ENCODE measurements at regions not wholly inside any gene's neighbourhood (a gene's known extent, or its start where the extent isn't known, plus 50 kb on each side); places are given as distances from the start of the nearest gene placed in this dataset.

DNA sequence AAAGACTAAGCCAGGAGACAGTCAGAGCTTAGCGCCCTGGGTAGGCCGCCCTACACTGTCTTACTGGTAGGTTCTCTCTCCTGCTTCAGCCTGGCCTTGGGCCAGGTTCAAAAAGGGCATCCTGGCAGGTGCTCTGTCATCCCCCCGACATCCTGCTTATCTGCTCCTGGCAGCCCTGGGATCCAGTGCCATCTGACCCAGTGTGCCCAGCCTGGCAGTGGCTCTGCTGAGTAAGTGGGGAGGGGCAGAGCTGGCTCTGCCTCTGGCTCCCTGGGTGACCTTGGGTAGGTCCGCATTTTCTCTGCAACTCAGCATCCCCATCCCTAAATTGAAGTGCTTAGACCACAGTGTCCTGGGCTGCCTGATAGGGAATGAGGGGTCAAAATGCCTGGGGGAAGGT lies 549.9 kb downstream of the PTPRU start:
- no peaks in the 10 kb centered on the region for H3K9me3 Mint-ChIP-seq (ENCODE audit: low read depth)
- no peak overlapping the region for H3K27ac Mint-ChIP-seq
- H3K36me3 Mint-ChIP-seq (ENCODE audit: insufficient read depth) = no peaks in the 10 kb centered on the region
- H3K27me3 Mint-ChIP-seq = peaks cover 14% of the 10 kb centered on the region
- no peak overlapping the region for H3K4me3 Mint-ChIP-seq (ENCODE audit: low read depth)
- no peaks in the 10 kb centered on the region for H3K4me1 Mint-ChIP-seq (ENCODE audit: low read depth)
- TF ChIP-seq, protein P1, sequence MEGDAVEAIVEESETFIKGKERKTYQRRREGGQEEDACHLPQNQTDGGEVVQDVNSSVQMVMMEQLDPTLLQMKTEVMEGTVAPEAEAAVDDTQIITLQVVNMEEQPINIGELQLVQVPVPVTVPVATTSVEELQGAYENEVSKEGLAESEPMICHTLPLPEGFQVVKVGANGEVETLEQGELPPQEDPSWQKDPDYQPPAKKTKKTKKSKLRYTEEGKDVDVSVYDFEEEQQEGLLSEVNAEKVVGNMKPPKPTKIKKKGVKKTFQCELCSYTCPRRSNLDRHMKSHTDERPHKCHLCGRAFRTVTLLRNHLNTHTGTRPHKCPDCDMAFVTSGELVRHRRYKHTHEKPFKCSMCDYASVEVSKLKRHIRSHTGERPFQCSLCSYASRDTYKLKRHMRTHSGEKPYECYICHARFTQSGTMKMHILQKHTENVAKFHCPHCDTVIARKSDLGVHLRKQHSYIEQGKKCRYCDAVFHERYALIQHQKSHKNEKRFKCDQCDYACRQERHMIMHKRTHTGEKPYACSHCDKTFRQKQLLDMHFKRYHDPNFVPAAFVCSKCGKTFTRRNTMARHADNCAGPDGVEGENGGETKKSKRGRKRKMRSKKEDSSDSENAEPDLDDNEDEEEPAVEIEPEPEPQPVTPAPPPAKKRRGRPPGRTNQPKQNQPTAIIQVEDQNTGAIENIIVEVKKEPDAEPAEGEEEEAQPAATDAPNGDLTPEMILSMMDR (IDR thresholded peaks at IDR 0.05; ENCODE audit: unreplicated experiment) = no peak
- DNase-seq (ENCODE audit: low spot score, unreplicated experiment) = no peak

DNA sequence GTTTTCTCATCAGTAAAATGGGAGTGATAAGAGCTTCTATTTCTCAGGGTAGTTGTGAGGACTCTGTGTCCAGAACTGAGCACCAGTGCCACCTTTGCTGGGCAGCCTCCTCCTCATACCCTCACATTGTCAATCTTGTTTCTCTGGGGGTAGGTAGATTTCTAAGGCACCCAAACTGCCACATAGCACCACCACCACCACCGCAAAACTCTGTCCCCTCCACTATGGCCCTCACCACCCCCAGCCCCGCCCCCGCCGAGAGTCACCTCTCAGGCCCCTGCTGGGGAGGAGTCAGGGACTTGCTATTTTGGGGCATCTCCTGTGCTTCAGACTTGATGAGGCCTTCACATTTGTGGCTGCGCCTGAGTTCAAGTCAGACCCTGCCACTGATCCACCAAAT lies 549.2 kb downstream of the PTPRU start:
- no peak overlapping the region for H3K4me3 Mint-ChIP-seq (ENCODE audit: low read depth)
- TF ChIP-seq, protein P1 (IDR thresholded peaks at IDR 0.05; ENCODE audit: unreplicated experiment) = no peak

DNA sequence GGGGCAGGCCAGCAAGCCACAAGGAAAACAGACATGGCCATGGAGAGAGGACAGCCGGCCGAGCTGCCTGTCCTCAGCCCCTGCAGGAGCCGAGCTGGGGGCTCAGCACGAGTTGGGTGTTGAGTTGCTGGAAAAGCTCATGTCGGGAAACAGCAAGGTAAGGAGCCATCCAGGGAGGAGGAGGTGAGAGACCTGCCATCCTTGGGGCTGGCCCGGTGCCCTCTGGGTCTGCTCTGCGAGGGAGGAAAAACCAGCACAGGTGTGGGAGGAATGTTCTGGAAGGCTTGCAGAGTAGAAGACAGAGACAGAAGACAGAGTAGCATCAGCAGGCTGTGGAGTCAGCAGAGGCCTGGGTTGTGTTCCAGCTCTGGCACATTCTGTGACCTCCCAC lies 548.8 kb downstream of the PTPRU start:
- no peak for DNase-seq (ENCODE audit: low spot score, unreplicated experiment)
- Mint-ChIP-seq H3K4me3 (ENCODE audit: low read depth) (no peak overlapping the region), H3K4me1 (ENCODE audit: low read depth) (no peaks in the 10 kb centered on the region), H3K27ac (no peak overlapping the region), H3K36me3 (ENCODE audit: insufficient read depth) (no peaks in the 10 kb centered on the region), H3K9me3 (ENCODE audit: low read depth) (no peaks in the 10 kb centered on the region), H3K27me3 (peaks cover 19% of the 10 kb centered on the region)
- TF ChIP-seq, protein P1 (IDR thresholded peaks at IDR 0.05; ENCODE audit: unreplicated experiment) = no peak

More for the DNA sequence above, 549.2 kb downstream of the PTPRU start:
- Mint-ChIP-seq H3K27me3 (peaks cover 21% of the 10 kb centered on the region), H3K4me1 (ENCODE audit: low read depth) (no peaks in the 10 kb centered on the region), H3K36me3 (ENCODE audit: insufficient read depth) (no peaks in the 10 kb centered on the region), H3K27ac (no peak overlapping the region), H3K9me3 (ENCODE audit: low read depth) (no peaks in the 10 kb centered on the region)
- DNase-seq (ENCODE audit: low spot score, unreplicated experiment) = no peak

DNA sequence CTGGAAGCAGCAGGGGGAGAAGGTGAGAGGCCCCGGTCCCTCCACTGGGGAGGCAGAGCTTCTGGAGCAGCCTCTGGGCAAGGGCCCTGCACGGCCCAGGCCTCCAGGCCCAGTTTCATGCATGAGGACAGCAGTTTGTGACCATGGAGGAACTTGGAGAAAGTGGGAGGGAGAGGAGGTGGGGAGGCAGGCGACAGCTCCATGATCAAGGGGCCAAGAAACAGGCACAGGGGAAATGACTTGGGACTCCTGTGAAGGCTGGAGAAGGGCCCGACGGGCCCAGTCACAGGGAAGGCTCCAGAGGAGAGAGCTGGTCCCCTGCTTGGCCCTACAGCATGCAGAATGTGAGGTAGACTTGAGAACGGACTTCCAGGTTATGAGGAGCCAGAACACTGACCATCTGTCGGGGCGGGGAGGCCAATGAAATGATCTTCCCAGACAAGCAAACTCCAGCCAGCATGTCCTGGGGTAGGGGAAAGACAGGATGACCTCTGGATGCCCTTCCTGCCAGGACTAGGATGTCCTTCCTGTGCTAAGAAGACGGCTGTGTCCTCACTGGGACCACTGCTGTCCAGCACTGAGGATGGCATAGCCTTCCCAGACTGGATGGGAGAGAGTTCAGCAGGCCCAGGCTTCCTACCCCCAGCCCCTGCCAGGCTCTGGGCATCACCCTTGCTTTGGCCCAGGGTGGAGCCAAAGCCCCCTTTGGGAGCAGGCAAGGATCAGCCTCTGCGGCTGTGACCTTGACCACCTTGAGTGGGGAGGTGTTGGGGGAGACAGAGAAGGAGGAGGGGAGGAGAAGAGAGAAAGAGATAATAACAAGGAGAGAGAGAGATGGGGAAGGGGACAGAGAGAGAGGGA lies 548.2 kb downstream of the PTPRU start:
- H3K36me3 Mint-ChIP-seq (ENCODE audit: insufficient read depth) = no peaks in the 10 kb centered on the region
- DNase-seq (ENCODE audit: low spot score, unreplicated experiment) = no peak
- no peaks in the 10 kb centered on the region for H3K4me1 Mint-ChIP-seq (ENCODE audit: low read depth)
- no peaks in the 10 kb centered on the region for H3K9me3 Mint-ChIP-seq (ENCODE audit: low read depth)
- TF ChIP-seq, protein P1 (IDR thresholded peaks at IDR 0.05; ENCODE audit: unreplicated experiment) = no peak
- no peak overlapping the region for H3K27ac Mint-ChIP-seq
- no peak overlapping the region for H3K4me3 Mint-ChIP-seq (ENCODE audit: low read depth)
- peaks cover 16% of the 10 kb centered on the region for H3K27me3 Mint-ChIP-seq

DNA sequence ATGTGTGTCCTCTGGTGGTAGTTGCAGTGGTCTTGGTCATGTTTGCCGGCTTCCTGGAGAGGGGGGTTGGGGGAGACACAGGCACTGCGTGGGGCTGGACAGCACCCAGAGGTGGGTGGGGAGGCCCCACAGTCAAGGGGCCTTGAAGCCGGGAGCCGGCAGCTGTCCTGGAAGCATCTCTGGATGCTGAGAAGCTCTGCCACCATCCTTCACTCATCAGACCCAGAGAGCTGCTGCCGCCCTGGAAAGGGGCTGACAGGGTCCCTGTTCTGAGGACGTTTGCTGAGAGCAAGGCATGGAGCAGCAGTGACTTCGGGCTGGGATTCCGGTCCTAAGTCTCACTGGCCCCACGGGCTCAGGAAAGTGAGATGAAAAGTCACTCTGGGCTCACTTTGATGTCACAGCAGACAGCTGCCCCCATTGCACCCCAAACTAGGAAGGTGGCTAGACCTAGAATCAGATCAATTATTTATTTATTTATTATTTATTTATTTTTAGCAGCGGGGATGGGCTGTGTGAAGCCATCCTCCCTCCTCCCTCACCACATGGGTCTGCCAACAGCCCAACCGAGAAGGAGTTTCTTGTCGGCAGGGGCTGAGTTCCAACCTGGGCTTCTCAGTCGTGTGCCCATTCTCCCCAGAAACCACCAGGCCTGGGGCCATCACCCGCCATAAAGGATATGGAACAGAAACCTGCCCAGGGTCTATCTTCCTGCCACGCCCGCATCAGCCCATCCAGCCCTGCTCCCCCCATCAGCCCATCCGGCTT lies 547.4 kb downstream of the PTPRU start:
- Mint-ChIP-seq H3K36me3 (ENCODE audit: insufficient read depth) (no peaks in the 10 kb centered on the region), H3K27me3 (peaks cover 16% of the 10 kb centered on the region), H3K4me1 (ENCODE audit: low read depth) (no peaks in the 10 kb centered on the region), H3K27ac (no peak overlapping the region), H3K9me3 (ENCODE audit: low read depth) (no peaks in the 10 kb centered on the region), H3K4me3 (ENCODE audit: low read depth) (no peak overlapping the region)
- no peak for DNase-seq (ENCODE audit: low spot score, unreplicated experiment)
- TF ChIP-seq, protein P1 (IDR thresholded peaks at IDR 0.05; ENCODE audit: unreplicated experiment) = no peak

All from progenitor cell of endocrine pancreas (in vitro differentiated cells).